IMR-90 (cell line): ENCODE measurements at regions not wholly inside any gene's neighbourhood (a gene's known extent, or its start where the extent isn't known, plus 50 kb on each side); places are given as distances from the start of the nearest gene placed in this dataset.
A peak's percentile ranks its signal among the peaks of the same experiment; 100 is the strongest.

Source experiments
- ATAC-seq: fragments of 200-7000 bp; cut with Tn5 transposase; 2 replicates; pipeline ENCODE4 v1.9.1; 2020; ENCODE audit warnings: low read depth, mild to moderate bottlenecking, moderate library complexity
- BruUV-seq: library from RNA; stranded (reverse); fragments of 400-500 nt; replicated peaks from 2 replicates; lab custom pipeline; 2021; lab: Mats Ljungman, UMichigan
- CTCF ChIA-PET: fragments of 300-600 bp; formaldehyde crosslinking; extraction: SDS; loops from one replicate; lab custom pipeline; 2021; ENCODE audit warnings: antibody characterized with exemption; lab: Yijun Ruan, JAX
- POLR2A ChIA-PET: fragments of 300-600 bp; sonication (Branson Sonifier 250); formaldehyde crosslinking; loops from one replicate; lab custom pipeline; 2022; ENCODE audit warnings: antibody characterized with exemption; ENCODE audit not compliant: unreplicated experiment; lab: Charles Lee
- DNase-seq: peaks from one replicate; pipeline ENCODE4 v3.0.0; 2013
- H2AFZ ChIP-seq: replicated peaks from 2 replicates; pipeline ENCODE3; 2013; ENCODE audit warnings: low read length, mild to moderate bottlenecking; ENCODE audit not compliant: poor library complexity
- H2AK5ac ChIP-seq: 2 replicates; pipeline ENCODE4 v1.6.1; 2013; ENCODE audit warnings: low read depth, low read length, inconsistent platforms
- H2AK9ac ChIP-seq: replicated peaks from 2 replicates; pipeline ENCODE3; 2013; ENCODE audit warnings: mild to moderate bottlenecking, low read depth, low read length, moderate library complexity; ENCODE audit not compliant: poor library complexity
- H2BK120ac ChIP-seq: 2 replicates; pipeline ENCODE4 v1.6.1; 2013; ENCODE audit warnings: low read depth, low read length, inconsistent platforms
- H2BK15ac ChIP-seq: 3 replicates; pipeline ENCODE4 v1.6.1; 2013; ENCODE audit warnings: low read depth, low read length, inconsistent platforms
- H2BK20ac ChIP-seq: 2 replicates; pipeline ENCODE4 v1.6.1; 2013; ENCODE audit warnings: low read depth, mild to moderate bottlenecking, inconsistent platforms, low read length, moderate library complexity
- H2BK5ac ChIP-seq: 2 replicates; pipeline ENCODE4 v1.6.1; 2013; ENCODE audit warnings: mild to moderate bottlenecking, low read depth, low read length, inconsistent platforms; ENCODE audit not compliant: poor library complexity, severe bottlenecking
- H3K14ac ChIP-seq: replicated peaks from 2 replicates; pipeline ENCODE4 v1.6.1; 2013; ENCODE audit warnings: low read depth, low read length, inconsistent platforms
- H3K18ac ChIP-seq: 2 replicates; pipeline ENCODE4 v1.6.1; 2013; ENCODE audit warnings: low read depth, low read length, control low read depth
- H3K23ac ChIP-seq: 2 replicates; pipeline ENCODE4 v1.6.1; 2013; ENCODE audit warnings: low read depth, low read length, inconsistent platforms
- H3K27ac ChIP-seq: 2 replicates; pipeline ENCODE4 v1.5.1; 2013; ENCODE audit warnings: mild to moderate bottlenecking, control low read depth, low read length; ENCODE audit not compliant: insufficient read depth
- H3K27me3 ChIP-seq: 2 replicates; pipeline ENCODE4 v1.6.1; 2013; ENCODE audit warnings: low read length; ENCODE audit not compliant: control insufficient read depth, insufficient read depth
- H3K36me3 ChIP-seq: 2 replicates; pipeline ENCODE4 v1.6.1; 2013; ENCODE audit warnings: low read length, mixed read lengths; ENCODE audit not compliant: control insufficient read depth, insufficient read depth
- H3K4ac ChIP-seq: 2 replicates; pipeline ENCODE4 v1.6.1; 2013; ENCODE audit warnings: low read depth, low read length, inconsistent platforms
- H3K4me1 ChIP-seq: 2 replicates; pipeline ENCODE4 v1.6.1; 2013; ENCODE audit warnings: low read length, mixed read lengths; ENCODE audit not compliant: control insufficient read depth, insufficient read depth
- H3K4me2 ChIP-seq: 2 replicates; pipeline ENCODE4 v1.6.1; 2013; ENCODE audit warnings: low read depth, mild to moderate bottlenecking, control low read depth, low read length, moderate library complexity
- H3K4me3 ChIP-seq: 2 replicates; pipeline ENCODE4 v1.5.1; 2013; ENCODE audit warnings: low read depth, mild to moderate bottlenecking, control low read depth, low read length, moderate library complexity; ENCODE audit not compliant: insufficient read depth
- H3K56ac ChIP-seq: 2 replicates; pipeline ENCODE4 v1.6.1; 2013; ENCODE audit warnings: low read length, inconsistent platforms; ENCODE audit not compliant: insufficient read depth; ENCODE audit errors: extremely low read depth
- H3K79me1 ChIP-seq, 2 experiments: 2 replicates each; pipeline ENCODE4 v1.6.1; 2013; ENCODE audit warnings: low read length in 2 of 2, inconsistent platforms in 1 of 2, low read depth in 1 of 2
- H3K9ac ChIP-seq: 2 replicates; pipeline ENCODE4 v1.6.1; 2013; ENCODE audit warnings: low read depth, low read length, control low read depth
- H3K9me1 ChIP-seq: 2 replicates; pipeline ENCODE4 v1.6.1; 2013; ENCODE audit warnings: low read length, inconsistent platforms; ENCODE audit not compliant: insufficient read depth
- H3K9me3 ChIP-seq: 2 replicates; pipeline ENCODE4 v1.6.1; 2013; ENCODE audit warnings: low read length; ENCODE audit not compliant: control insufficient read depth, insufficient read depth
- H4K20me1 ChIP-seq: 2 replicates; pipeline ENCODE4 v1.6.1; 2013; ENCODE audit warnings: low read length, inconsistent platforms; ENCODE audit not compliant: insufficient read depth
- H4K5ac ChIP-seq: 2 replicates; pipeline ENCODE4 v1.6.1; 2013; ENCODE audit warnings: mild to moderate bottlenecking, low read depth, low read length, control low read depth
- H4K8ac ChIP-seq, 2 experiments: 2 replicates each; pipeline ENCODE4 v1.6.1; 2013; ENCODE audit warnings: low read depth in 2 of 2, low read length in 2 of 2, control low read depth in 1 of 2, inconsistent platforms in 1 of 2
- H4K91ac ChIP-seq: 2 replicates; pipeline ENCODE4 v1.6.1; 2013; ENCODE audit warnings: low read depth, low read length, inconsistent platforms; ENCODE audit not compliant: insufficient read depth
- BHLHE40 ChIP-seq: fragments of 150-350 bp; IDR thresholded peaks from 2 replicates; pipeline ENCODE4 v1.6.1; 2016; ENCODE audit warnings: mild to moderate bottlenecking, low read depth, low read length
- CHD1 ChIP-seq: IDR thresholded peaks from 2 replicates; pipeline ENCODE4 v1.6.1; 2012; ENCODE audit warnings: low read depth, low read length, improper control_type of control experiment
- CTCF ChIP-seq: conservative IDR thresholded peaks from 2 replicates; pipeline ENCODE4 v1.5.1; 2012; ENCODE audit warnings: mild to moderate bottlenecking, low read depth, low read length, improper control_type of control experiment
- FOS ChIP-seq: fragments of 150-350 bp; IDR thresholded peaks from 2 replicates; pipeline ENCODE4 v1.6.1; 2016; ENCODE audit warnings: low read depth, low read length
- MAZ ChIP-seq: IDR thresholded peaks from 2 replicates; pipeline ENCODE4 v1.6.1; 2012; ENCODE audit warnings: low read depth, mild to moderate bottlenecking, low read length, improper control_type of control experiment, moderate library complexity, borderline replicate concordance
- RAD21 ChIP-seq: IDR thresholded peaks from 2 replicates; pipeline ENCODE4 v1.6.1; 2012; ENCODE audit warnings: low read length, improper control_type of control experiment
- RCOR1 ChIP-seq: IDR thresholded peaks from 2 replicates; pipeline ENCODE4 v1.6.1; 2012; ENCODE audit warnings: mild to moderate bottlenecking, low read length, improper control_type of control experiment; ENCODE audit not compliant: insufficient replicate concordance
- WGBS, 2 experiments: methylation state at CpG; one replicate each; pipeline versions ENCODE4 v1.1.5 to v1.1.7; 2013; ENCODE audit warnings: missing lambda C conversion rate in 2 of 2; ENCODE audit not compliant: insufficient read length in 1 of 2; ENCODE audit errors: extremely low coverage in 2 of 2; 5-methylcytosine and 5-hydroxymethylcytosine counted together
- dilution Hi-C: fragments of 300-500 bp; cut with HindIII; formaldehyde crosslinking; loops from one replicate; pipeline ENCODE4 v1.14.3; 2018; ENCODE audit warnings: low sequenced_read_pairs; ENCODE audit not compliant: unreplicated experiment
- in situ Hi-C: fragments of 300-500 bp; cut with MboI; formaldehyde crosslinking; loops from 3 replicates; pipeline ENCODE4 v1.14.3; 2019; ENCODE audit warnings: low sequenced_read_pairs, inconsistent platforms, mixed read lengths
- intact Hi-C: fragments of 100-400 bp; cut with micrococcal nuclease; formaldehyde crosslinking; loops from 2 replicates; pipeline ENCODE4 v1.10.0; 2022
- TF ChIP-seq, protein P1 (sequence below): fragments of 150-350 bp; IDR thresholded peaks from 2 replicates; pipeline ENCODE4 v1.6.1; 2016; ENCODE audit warnings: low read depth, mild to moderate bottlenecking, low read length, moderate library complexity, borderline replicate concordance

DNA sequence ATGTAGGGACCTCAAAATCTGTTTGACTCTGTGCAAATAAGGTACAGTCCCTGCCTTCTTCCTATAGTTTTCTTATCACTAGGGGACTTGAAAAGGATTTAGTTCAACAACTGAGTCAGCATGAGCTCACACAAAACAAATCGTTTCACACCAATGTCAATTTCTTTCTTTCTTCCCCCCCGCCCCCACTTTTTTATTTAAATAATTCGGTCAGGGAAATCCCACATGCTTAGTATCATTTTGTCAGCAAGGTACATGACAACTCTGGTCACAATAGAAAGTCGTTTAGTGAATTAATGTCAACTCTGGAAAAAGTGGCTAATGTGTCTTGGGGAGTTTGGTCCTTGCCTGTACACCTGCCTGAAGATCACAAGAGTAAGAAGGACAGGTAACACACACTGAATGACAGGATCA is 232.2 kb upstream of the PLEKHG7 start:
- no peak overlapping the region for H2AK9ac ChIP-seq
- peaks cover 7% of the 10 kb centered on the region for H3K4me1 ChIP-seq
- H4K5ac ChIP-seq = no peak overlapping the region
- H2AFZ ChIP-seq = no peak overlapping the region
- H2BK120ac ChIP-seq = no peak overlapping the region
- H3K9me3 ChIP-seq = no peaks in the 10 kb centered on the region
- no peak overlapping the region for H3K4me2 ChIP-seq
- H3K9ac ChIP-seq = no peak overlapping the region
- in situ Hi-C loops = no loop called here
- H4K8ac ChIP-seq = no peak overlapping the region
- no peak overlapping the region for H2BK15ac ChIP-seq
- H3K14ac ChIP-seq = no peak overlapping the region
- H3K9me1 ChIP-seq = peaks cover 4% of the 10 kb centered on the region
- ChIA-PET CTCF (no interaction called here), POLR2A (no interaction called here)
- dilution Hi-C loops = no loop called here
- DNase-seq (peak; percentile 13), ATAC-seq (no peak)
- no peak overlapping the region for H3K23ac ChIP-seq
- 0 out of 2 replicates have a peak, but pooled peaks cover 5% of the 10 kb centered on the region for H4K20me1 ChIP-seq
- H3K36me3 ChIP-seq = no peaks in the 10 kb centered on the region
- no peaks in the 10 kb centered on the region for H3K79me1 ChIP-seq
- peak overlapping the region; percentile 3; the same call in 1 of the 2 replicates for H2BK20ac ChIP-seq
- H3K4ac ChIP-seq = no peak overlapping the region
- no peak overlapping the region; the same call in 1 of the 2 replicates for H2AK5ac ChIP-seq
- intact Hi-C loops = no loop called here
- no peaks in the 10 kb centered on the region for H3K27me3 ChIP-seq
- no peak overlapping the region for H3K56ac ChIP-seq
- TF ChIP-seq CTCF (no peak), CHD1 (no peak), FOS (no peak), BHLHE40 (no peak), RAD21 (no peak), RCOR1 (no peak), MAZ (no peak)
- TF ChIP-seq, protein P1, sequence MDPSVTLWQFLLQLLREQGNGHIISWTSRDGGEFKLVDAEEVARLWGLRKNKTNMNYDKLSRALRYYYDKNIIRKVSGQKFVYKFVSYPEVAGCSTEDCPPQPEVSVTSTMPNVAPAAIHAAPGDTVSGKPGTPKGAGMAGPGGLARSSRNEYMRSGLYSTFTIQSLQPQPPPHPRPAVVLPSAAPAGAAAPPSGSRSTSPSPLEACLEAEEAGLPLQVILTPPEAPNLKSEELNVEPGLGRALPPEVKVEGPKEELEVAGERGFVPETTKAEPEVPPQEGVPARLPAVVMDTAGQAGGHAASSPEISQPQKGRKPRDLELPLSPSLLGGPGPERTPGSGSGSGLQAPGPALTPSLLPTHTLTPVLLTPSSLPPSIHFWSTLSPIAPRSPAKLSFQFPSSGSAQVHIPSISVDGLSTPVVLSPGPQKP = no peak
- BruUV-seq = no TSS peak
- H3K18ac ChIP-seq = peak overlapping the region; percentile 67; the same call in 1 of the 2 replicates
- H3K4me3 ChIP-seq = no peak overlapping the region
- H2BK5ac ChIP-seq = no peak overlapping the region
- no peak overlapping the region for H3K27ac ChIP-seq
- H4K91ac ChIP-seq = no peak overlapping the region
- no CpG with 5 or more reads among the region's 4 CpGs for WGBS, 2 experiments
